H1 (cell line): ENCODE measurements at regions not wholly inside any gene's neighbourhood (a gene's known extent, or its start where the extent isn't known, plus 50 kb on each side); places are given as distances from the start of the nearest gene placed in this dataset.

ENCODE experiments used
- CTCF ChIA-PET: fragments of 300-600 bp; sonication (Branson Sonifier 250); formaldehyde crosslinking; loops from one replicate; lab custom pipeline; 2021; ENCODE audit not compliant: partially characterized antibody; lab: Charles Lee
- POLR2A ChIA-PET: fragments of 300-600 bp; sonication (Branson Sonifier 250); formaldehyde crosslinking; loops from one replicate; lab custom pipeline; 2021; ENCODE audit warnings: inconsistent platforms; ENCODE audit not compliant: partially characterized antibody; lab: Charles Lee
- DNase-seq, 2 experiments: peaks; one replicate each; pipeline versions ENCODE4 v3.0.0 to v3.0.0-alpha.2; 2010 to 2022; ENCODE audit warnings: low spot score in 2 of 2, low read depth in 1 of 2, mixed read lengths in 1 of 2
- FAIRE-seq: peaks from 2 replicates; lab custom pipeline; 2011; peaks lifted over from hg19 to GRCh38; lab: Jason Lieb, UNC
- H2AFZ ChIP-seq: 2 replicates; pipeline ENCODE4 v1.8.1; 2012; ENCODE audit warnings: low read length, inconsistent platforms
- H2AK5ac ChIP-seq: 2 replicates; pipeline ENCODE4 v1.6.1; 2013; ENCODE audit warnings: low read depth, low read length
- H2BK120ac ChIP-seq: replicated peaks from 2 replicates; pipeline ENCODE3; 2013; ENCODE audit warnings: low read depth, low read length, inconsistent platforms
- H2BK12ac ChIP-seq: 2 replicates; pipeline ENCODE4 v1.6.1; 2013; ENCODE audit warnings: low read depth, low read length
- H2BK15ac ChIP-seq: 2 replicates; pipeline ENCODE4 v1.6.1; 2013; ENCODE audit warnings: low read length
- H2BK20ac ChIP-seq: 2 replicates; pipeline ENCODE4 v1.6.1; 2013; ENCODE audit warnings: low read length
- H2BK5ac ChIP-seq: 2 replicates; pipeline ENCODE4 v1.6.1; 2013; ENCODE audit warnings: low read depth, low read length
- H3K14ac ChIP-seq: 2 replicates; pipeline ENCODE4 v1.6.1; 2013; ENCODE audit warnings: inconsistent platforms; ENCODE audit not compliant: insufficient read length
- H3K18ac ChIP-seq: 2 replicates; pipeline ENCODE4 v1.6.1; 2013; ENCODE audit warnings: low read length; ENCODE audit errors: extremely low read depth
- H3K23ac ChIP-seq: 2 replicates; pipeline ENCODE4 v1.6.1; 2013; ENCODE audit warnings: inconsistent platforms; ENCODE audit not compliant: insufficient read length
- H3K23me2 ChIP-seq: 2 replicates; pipeline ENCODE4 v1.6.1; 2013; ENCODE audit warnings: low read depth, low read length
- H3K27ac ChIP-seq: 2 replicates; pipeline ENCODE4 v1.6.1; 2011; ENCODE audit warnings: low read depth, low read length, inconsistent platforms
- H3K27me3 ChIP-seq, 4 experiments: replicated peaks in 1 of 4; 1 replicate in 1 of 4; 2 replicates in 3 of 4; pipeline versions ENCODE4 v1.6.1 to v1.8.1; 2011 to 2013; ENCODE audit warnings: low read length in 3 of 4, mild to moderate bottlenecking in 3 of 4, inconsistent platforms in 2 of 4, mixed read lengths in 2 of 4, moderate library complexity in 1 of 4; ENCODE audit not compliant: control insufficient read depth in 3 of 4, insufficient read depth in 3 of 4; ENCODE audit errors: extremely low read depth in 1 of 4
- H3K36me3 ChIP-seq, 4 experiments: 2 replicates each; pipeline versions ENCODE4 v1.6.1 to v1.8.1; 2011 to 2013; ENCODE audit warnings: mild to moderate bottlenecking in 4 of 4, low read length in 3 of 4, moderate library complexity in 2 of 4, control low read depth in 1 of 4, inconsistent platforms in 1 of 4; ENCODE audit not compliant: insufficient read depth in 4 of 4, control insufficient read depth in 2 of 4
- H3K4ac ChIP-seq: replicated peaks from 2 replicates; pipeline ENCODE3; 2013; ENCODE audit warnings: low read length, low read depth, mixed read lengths, inconsistent platforms; ENCODE audit not compliant: insufficient read length
- H3K4me1 ChIP-seq, 4 experiments: replicated peaks in 1 of 4; 1 replicate in 1 of 4; 2 replicates in 3 of 4; pipeline versions ENCODE4 v1.6.1 to v1.8.1; 2011 to 2013; ENCODE audit warnings: low read length in 3 of 4, inconsistent platforms in 2 of 4, mixed read lengths in 1 of 4; ENCODE audit not compliant: insufficient read depth in 4 of 4, control insufficient read depth in 3 of 4
- H3K4me2 ChIP-seq, 2 experiments: 2 replicates each; pipeline versions ENCODE4 v1.6.1 to v1.8.1; 2011 to 2013; ENCODE audit warnings: low read depth in 2 of 2, low read length in 2 of 2, control low read depth in 1 of 2, inconsistent platforms in 1 of 2, mild to moderate bottlenecking in 1 of 2; ENCODE audit not compliant: insufficient read depth in 1 of 2
- H3K4me3 ChIP-seq, 4 experiments: fragments of 200-600, 300-600 bp in 1 of 4; sonication (generic), shearing (Covaris generic), sonication (Bioruptor Twin) in 1 of 4; 2 replicates each; pipeline versions ENCODE4 v1.5.1 to v1.8.1; 2011 to 2016; ENCODE audit warnings: low read length in 4 of 4, low read depth in 3 of 4, control low read depth in 2 of 4, inconsistent platforms in 2 of 4, mild to moderate bottlenecking in 2 of 4, mixed read lengths in 1 of 4, moderate library complexity in 1 of 4; ENCODE audit not compliant: insufficient read depth in 2 of 4; ENCODE audit errors: extremely low read depth in 1 of 4
- H3K56ac ChIP-seq: replicated peaks from 2 replicates; pipeline ENCODE3; 2013; ENCODE audit warnings: low read depth, mild to moderate bottlenecking, mixed read lengths, low read length, inconsistent platforms; ENCODE audit not compliant: insufficient read length
- H3K79me1 ChIP-seq: 2 replicates; pipeline ENCODE4 v1.6.1; 2013; ENCODE audit warnings: low read depth, low read length, control low read depth
- H3K79me2 ChIP-seq, 2 experiments: 2 replicates each; pipeline versions ENCODE4 v1.6.1 to v1.8.1; 2012 to 2013; ENCODE audit warnings: low read length in 2 of 2, mild to moderate bottlenecking in 2 of 2, inconsistent platforms in 1 of 2; ENCODE audit not compliant: insufficient read depth in 2 of 2, control insufficient read depth in 1 of 2
- H3K9ac ChIP-seq, 4 experiments: replicated peaks in 1 of 4; 1 replicate in 1 of 4; 2 replicates in 3 of 4; pipeline versions ENCODE4 v1.6.1 to v1.8.1; 2011 to 2013; ENCODE audit warnings: low read depth in 3 of 4, low read length in 3 of 4, control low read depth in 2 of 4, mild to moderate bottlenecking in 2 of 4, moderate library complexity in 2 of 4, inconsistent platforms in 1 of 4; ENCODE audit errors: extremely low read depth in 1 of 4
- H3K9me3 ChIP-seq, 2 experiments: 2 replicates each; pipeline versions ENCODE4 v1.6.1 to v1.8.1; 2012 to 2013; ENCODE audit warnings: mild to moderate bottlenecking in 2 of 2, moderate library complexity in 2 of 2, control low read depth in 1 of 2, inconsistent platforms in 1 of 2, low read depth in 1 of 2, low read length in 1 of 2, mixed read lengths in 1 of 2; ENCODE audit not compliant: insufficient read depth in 2 of 2
- H4K20me1 ChIP-seq, 2 experiments: replicated peaks in 1 of 2; 2 replicates each; pipeline versions ENCODE3 to v1.8.1; 2011 to 2013; ENCODE audit warnings: inconsistent platforms in 2 of 2, low read length in 2 of 2, mild to moderate bottlenecking in 1 of 2; ENCODE audit not compliant: insufficient read depth in 2 of 2, control insufficient read depth in 1 of 2
- H4K5ac ChIP-seq: 2 replicates; pipeline ENCODE4 v1.6.1; 2013; ENCODE audit warnings: low read length, low read depth, mixed read lengths, inconsistent platforms; ENCODE audit not compliant: insufficient read length
- H4K8ac ChIP-seq: 2 replicates; pipeline ENCODE4 v1.8.0; 2013; ENCODE audit warnings: mild to moderate bottlenecking, moderate library complexity, low read length, inconsistent platforms; ENCODE audit not compliant: insufficient read depth; ENCODE audit errors: extremely low read depth
- H4K91ac ChIP-seq: replicated peaks from 2 replicates; pipeline ENCODE3; 2013; ENCODE audit warnings: low read length, mixed read lengths, inconsistent platforms; ENCODE audit not compliant: insufficient read length
- ATF3 ChIP-seq: IDR thresholded peaks from 2 replicates; pipeline ENCODE4 v1.6.1; 2011; ENCODE audit warnings: low read depth, mild to moderate bottlenecking, low read length; ENCODE audit not compliant: insufficient read depth
- CTCF ChIP-seq, 3 experiments: IDR thresholded peaks; 1 replicate in 2 of 3; 2 replicates in 1 of 3; pipeline versions ENCODE4 v1.5.1 to v1.6.1; 2011; ENCODE audit warnings: low read length in 3 of 3, mild to moderate bottlenecking in 3 of 3, inconsistent platforms in 2 of 3, low read depth in 1 of 3, moderate library complexity in 1 of 3; ENCODE audit not compliant: insufficient read depth in 1 of 3; ENCODE audit errors: control extremely low read depth in 1 of 3
- E2F6 ChIP-seq: IDR thresholded peaks from 2 replicates; pipeline ENCODE4 v1.6.1; 2012; ENCODE audit warnings: inconsistent platforms
- EP300 ChIP-seq, 2 experiments: IDR thresholded peaks; 1 replicate in 1 of 2; 2 replicates in 1 of 2; pipeline ENCODE4 v1.6.1; 2011 to 2012; ENCODE audit warnings: low read depth in 2 of 2, low read length in 2 of 2, mild to moderate bottlenecking in 2 of 2, borderline replicate concordance in 1 of 2, inconsistent platforms in 1 of 2, moderate library complexity in 1 of 2
- HDAC6 ChIP-seq: IDR thresholded peaks from one replicate; pipeline ENCODE4 v1.7.1; 2012; ENCODE audit warnings: low read depth, mild to moderate bottlenecking, inconsistent platforms, low read length, moderate library complexity
- KDM4A ChIP-seq: IDR thresholded peaks from one replicate; pipeline ENCODE4 v1.7.1; 2012; ENCODE audit warnings: low read depth, mild to moderate bottlenecking, moderate library complexity, low read length, inconsistent platforms; ENCODE audit not compliant: severe bottlenecking
- RAD21 ChIP-seq, 2 experiments: IDR thresholded peaks in 1 of 2; conservative IDR thresholded peaks in 1 of 2; 2 replicates each; pipeline ENCODE4 v1.6.1; 2011; ENCODE audit warnings: low read depth in 2 of 2, low read length in 2 of 2, improper control_type of control experiment in 1 of 2, inconsistent platforms in 1 of 2, mild to moderate bottlenecking in 1 of 2, moderate library complexity in 1 of 2
- SIN3A ChIP-seq, 2 experiments: IDR thresholded peaks in 1 of 2; conservative IDR thresholded peaks in 1 of 2; 2 replicates each; pipeline ENCODE4 v1.6.1; 2011 to 2012; ENCODE audit warnings: low read length in 2 of 2, improper control_type of control experiment in 1 of 2, low read depth in 1 of 2, mild to moderate bottlenecking in 1 of 2
- WGBS, 2 experiments: shearing (Covaris generic) in 1 of 2; methylation state at CpG; one replicate each; pipeline versions ENCODE4 v1.1.6 to v1.1.7; 2013 to 2015; ENCODE audit warnings: low lambda C conversion rate in 2 of 2, mixed read lengths in 2 of 2, inconsistent platforms in 1 of 2, low coverage in 1 of 2, missing lambda C conversion rate in 1 of 2; ENCODE audit not compliant: insufficient replicate concordance in 2 of 2, insufficient coverage in 1 of 2, insufficient read length in 1 of 2; ENCODE audit errors: extremely low coverage in 1 of 2, missing lambda C conversion rate in 1 of 2; 5-methylcytosine and 5-hydroxymethylcytosine counted together

GRCh38 chr20:24106150-24106800, 117.7 kb upstream of the GGTLC1 start:
- H3K79me1 ChIP-seq: no peaks in the 10 kb centered on the region
- no peak overlapping the region for H3K4ac ChIP-seq
- H3K56ac ChIP-seq: no peak overlapping the region
- H4K91ac ChIP-seq: no peak overlapping the region
- H3K4me3 ChIP-seq: no peak overlapping the region
- no peak overlapping the region for H3K27ac ChIP-seq
- H3K4me1 ChIP-seq: no peaks in the 10 kb centered on the region
- H3K9me3 ChIP-seq: no peaks in the 10 kb centered on the region
- no peaks in the 10 kb centered on the region for H4K20me1 ChIP-seq
- DNase-seq (no peak), FAIRE-seq (no peak)
- no peak overlapping the region for H3K14ac ChIP-seq
- H3K23ac ChIP-seq: no peak overlapping the region
- no peak overlapping the region for H2AFZ ChIP-seq
- no peaks in the 10 kb centered on the region for H3K23me2 ChIP-seq
- no peak overlapping the region for H3K9ac ChIP-seq
- H4K8ac ChIP-seq: no peak overlapping the region
- WGBS, 2 experiments: 89% methylated on average over 4 of the region's 4 CpGs; no CpG with 5 or more reads in 1 of the 2 experiments
- POLR2A ChIA-PET: no interaction called here
- H2AK5ac ChIP-seq: no peak overlapping the region
- H2BK5ac ChIP-seq: no peak overlapping the region
- H2BK20ac ChIP-seq: no peak overlapping the region
- H4K5ac ChIP-seq: no peak overlapping the region
- no peak overlapping the region for H3K4me2 ChIP-seq
- no peaks in the 10 kb centered on the region for H3K27me3 ChIP-seq
- H3K18ac ChIP-seq: no peak overlapping the region
- no peak overlapping the region for H2BK15ac ChIP-seq
- no peaks in the 10 kb centered on the region for H3K79me2 ChIP-seq
- CTCF ChIA-PET: interaction anchor here (0.7 to 5.4 kb wide), 10 partner anchors 12 to 675 kb away, joined by 3 to 38 read pairs (median 4); no protein-coding TSS in a partner anchor
- no peak overlapping the region for H2BK120ac ChIP-seq
- no peak overlapping the region for H2BK12ac ChIP-seq
- no peaks in the 10 kb centered on the region; a peak in 1 of 8 replicates for H3K36me3 ChIP-seq
- TF ChIP-seq SIN3A (conservative IDR thresholded peaks at IDR 0.05 in 1 of 2, IDR thresholded peaks at IDR 0.05 in 1 of 2; ENCODE audit: low read depth in 1 of 2, low read length in 2 of 2) (no peak), CTCF (IDR thresholded peaks at IDR 0.05; ENCODE audit: control extremely low read depth in 1 of 3, insufficient read depth in 1 of 3, low read depth in 1 of 3, low read length in 3 of 3) (no peak), EP300 (IDR thresholded peaks at IDR 0.05; ENCODE audit: borderline replicate concordance in 1 of 2, low read depth in 2 of 2, low read length in 2 of 2) (no peak), E2F6 (no peak), RAD21 (IDR thresholded peaks at IDR 0.05 in 1 of 2, conservative IDR thresholded peaks at IDR 0.05 in 1 of 2; ENCODE audit: low read depth in 2 of 2, low read length in 2 of 2) (no peak), HDAC6 (no peak), ATF3 (no peak), KDM4A (no peak)
